GM21367 (cell line): ENCODE measurements at regions not wholly inside any gene's neighbourhood (a gene's known extent, or its start where the extent isn't known, plus 50 kb on each side); places are given as distances from the start of the nearest gene placed in this dataset.

Experiments
- ATAC-seq: cut with Tn5 transposase; IDR thresholded peaks from one replicate; pipeline ENCODE4 v1.9.1; 2021; ENCODE audit not compliant: unreplicated experiment

GRCh38 chr5:173826086-173826427 is 62.1 kb upstream of the CPEB4 start:
- ATAC-seq = no peak

DNA sequence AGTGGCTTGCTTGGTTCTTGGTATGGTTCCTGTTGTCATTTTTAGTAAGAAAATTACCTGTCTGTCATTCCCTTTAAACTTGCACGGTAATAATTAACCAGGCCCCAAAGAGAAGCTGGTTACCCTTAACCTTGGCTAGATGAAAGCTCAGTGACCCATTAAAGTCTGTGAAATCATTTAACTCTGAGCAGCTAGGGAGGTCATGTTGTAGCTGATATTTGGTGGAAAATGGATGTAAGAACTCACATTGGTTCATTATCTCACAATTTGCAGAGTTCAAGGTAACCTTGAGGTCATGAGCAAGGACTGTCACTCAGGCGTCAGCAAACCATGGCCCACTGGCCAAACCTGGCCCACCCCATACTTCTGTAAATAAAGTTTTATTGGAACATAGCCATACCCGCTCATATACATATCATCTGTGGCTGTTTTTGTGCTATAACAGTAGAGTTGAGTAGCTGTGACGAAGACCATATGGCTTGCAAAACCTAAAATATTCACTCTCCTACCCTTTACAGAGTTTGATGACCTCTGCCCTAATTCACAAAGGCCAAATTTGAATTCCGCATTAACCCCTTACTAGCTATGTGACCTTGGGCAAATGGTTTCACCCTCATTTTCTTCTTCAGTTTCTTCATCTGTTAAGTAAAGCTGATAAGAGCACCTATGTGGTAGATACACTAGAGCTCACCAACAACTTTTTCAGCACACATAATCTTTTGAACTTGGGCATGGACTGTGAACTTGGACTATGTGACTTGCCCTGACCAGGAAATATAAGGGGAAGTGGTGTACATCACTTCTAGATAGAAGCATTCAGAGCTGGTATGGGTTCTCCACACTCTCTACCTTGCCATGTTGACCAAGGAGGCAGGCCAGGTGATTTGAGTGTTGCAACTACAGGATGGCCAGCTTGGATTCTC is 61.5 kb upstream of the CPEB4 start:
- no peak for ATAC-seq

GRCh38 chr5:173828952-173829351 is 59.2 kb upstream of the CPEB4 start:
- no peak for ATAC-seq

DNA sequence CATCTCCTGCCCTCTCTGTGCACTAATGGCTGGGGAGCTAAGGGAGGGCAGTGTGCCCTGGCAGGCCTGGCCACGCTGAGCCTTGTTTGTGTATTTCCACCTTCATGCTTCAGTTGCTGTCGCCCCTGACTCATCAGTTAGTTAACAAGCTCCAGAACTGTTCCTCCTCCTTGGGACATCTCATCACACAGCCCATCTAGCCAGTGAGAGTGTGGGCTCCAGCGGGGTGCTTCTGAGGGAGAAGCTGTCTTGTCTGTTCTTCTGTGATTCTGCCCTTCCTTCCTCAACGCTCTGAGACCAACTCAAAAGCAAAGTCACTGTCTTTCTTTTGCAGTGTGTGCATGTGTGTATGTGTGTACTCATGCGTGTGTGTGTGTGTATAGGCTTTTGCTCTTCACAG is 58.3 kb upstream of the CPEB4 start:
- no peak for ATAC-seq

- ATAC-seq = no peak
These were observed 57.7 kb upstream of the CPEB4 start for GRCh38 chr5:173830421-173830820.

GRCh38 chr5:173831196-173831914 is 56.8 kb upstream of the CPEB4 start:
- ATAC-seq = no peak

DNA sequence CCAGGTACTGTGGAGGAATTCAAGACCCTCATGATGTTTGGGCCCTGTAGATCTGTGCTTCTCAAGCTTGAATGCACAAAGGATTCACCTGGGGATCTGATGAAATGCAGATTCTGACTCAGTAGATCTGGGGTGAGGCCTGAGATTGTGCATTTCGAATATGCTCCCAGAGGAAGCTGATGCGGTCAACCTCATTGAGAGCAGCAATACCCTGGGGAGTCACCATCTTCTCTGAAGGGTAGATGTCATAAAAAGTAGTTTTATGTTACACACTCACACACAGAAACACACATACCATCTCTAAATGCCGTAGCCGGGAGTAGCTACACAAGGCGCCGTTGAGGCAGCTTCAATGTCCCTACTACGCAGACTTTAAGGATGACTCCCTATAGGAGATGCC is 55.8 kb upstream of the CPEB4 start:
- no peak for ATAC-seq

GRCh38 chr5:173833196-173833985 is 54.8 kb upstream of the CPEB4 start:
- no peak for ATAC-seq

GRCh38 chr5:173834071-173834771 is 53.9 kb upstream of the CPEB4 start:
- ATAC-seq = no peak

DNA sequence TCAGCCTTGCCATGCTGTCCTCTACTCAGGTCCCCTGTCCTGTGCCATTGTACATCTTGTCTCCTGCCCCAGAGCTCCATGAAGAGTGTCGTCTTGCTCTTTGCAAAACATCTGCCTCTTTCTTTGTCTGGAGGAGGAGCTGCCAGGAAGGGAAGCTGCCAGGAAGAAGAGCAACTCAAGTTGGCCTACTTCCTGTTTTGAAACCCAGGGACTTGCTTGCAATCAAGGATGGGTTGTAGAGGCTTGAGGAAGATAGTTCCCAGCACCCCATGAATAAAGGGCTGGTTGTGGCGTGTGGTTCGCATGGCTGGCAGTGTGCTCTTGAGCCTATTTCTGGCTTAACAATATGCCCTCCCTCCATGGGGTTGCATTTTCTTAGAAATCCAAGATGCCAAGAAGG is 53.0 kb upstream of the CPEB4 start:
- ATAC-seq = no peak

GRCh38 chr5:173835661-173836060 is 52.5 kb upstream of the CPEB4 start:
- no peak for ATAC-seq

DNA sequence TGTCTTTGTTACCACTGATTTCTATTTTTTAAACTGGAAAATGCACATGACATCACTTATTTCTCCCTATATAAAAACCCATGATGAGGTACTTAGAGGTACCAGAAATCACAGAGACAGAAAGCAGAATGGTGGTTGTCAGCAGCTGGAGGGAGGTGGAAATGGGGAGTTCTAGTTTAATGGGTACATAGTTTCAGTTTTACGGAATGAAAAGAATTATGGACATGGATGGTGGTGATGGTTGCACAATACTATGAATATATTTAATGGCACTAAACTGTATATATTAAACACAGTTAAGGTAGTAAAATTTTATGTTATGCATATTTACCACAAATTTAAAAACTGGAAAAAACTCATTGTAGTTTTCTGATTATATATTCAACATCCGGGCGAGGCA is 50.5 kb upstream of the CPEB4 start:
- no peak for ATAC-seq
